Right cardiac atrium (tissue), 5 donors: ENCODE measurements at regions not wholly inside any gene's neighbourhood (a gene's known extent, or its start where the extent isn't known, plus 50 kb on each side); places are given as distances from the start of the nearest gene placed in this dataset.
"Not testable (repeated sequence)": the region's sequence is repeated elsewhere in the genome, so short reads cannot be mapped to it uniquely, and the experiment has no call there.

Experiments used
- ATAC-seq, 2 donors: fragments of 200-7000 bp; cut with Tn5 transposase; one replicate each; pipeline versions ENCODE4 v1.8.0 to v1.9.1; 2020; ENCODE audit warnings: moderate library complexity in 2 of 2, mild to moderate bottlenecking in 1 of 2
- DNase-seq, 3 donors: peaks; one replicate each; pipeline ENCODE4 v3.0.0-alpha.2; 2020
- H3K27ac ChIP-seq: one replicate; pipeline ENCODE4 v1.5.1; 2013; ENCODE audit warnings: mild to moderate bottlenecking, low read length, control low read depth, moderate library complexity
- H3K27me3 ChIP-seq: one replicate; pipeline ENCODE4 v1.6.1; 2013; ENCODE audit not compliant: control insufficient read depth, insufficient read depth
- H3K4me1 ChIP-seq: one replicate; pipeline ENCODE4 v1.6.1; 2013; ENCODE audit warnings: low read length; ENCODE audit not compliant: control insufficient read depth, insufficient read depth
- H3K4me3 ChIP-seq: one replicate; pipeline ENCODE4 v1.5.1; 2013; ENCODE audit warnings: low read length, control low read depth
- H3K9me3 ChIP-seq: one replicate; pipeline ENCODE4 v1.6.1; 2013; ENCODE audit warnings: low read length; ENCODE audit not compliant: control insufficient read depth
- WGBS: extraction: QIAGEN DNeasy Blood & Tissue Kit; methylation state at CpG from one replicate; pipeline ENCODE4 v1.1.7; 2013; 5-methylcytosine and 5-hydroxymethylcytosine counted together
- intact Hi-C, 4 donors: fragments of 100-400 bp; cut with DNase I; formaldehyde crosslinking; loops; one replicate each; pipeline versions ENCODE4 v1.11.0 to v1.14.0; 2022 to 2023
- donor health status: healthy with polysubstance abuse.
- donor health status: DM: no; HTN: yes; CAD: no.
- donor health status: DM: no; HTN: no; CAD: no.
- donor health status: DM: no; HTN: yes; CAD: no; lungs with severe emphysema.
- donor health status: DM: yes; HTN: yes; CAD: no.

DNA sequence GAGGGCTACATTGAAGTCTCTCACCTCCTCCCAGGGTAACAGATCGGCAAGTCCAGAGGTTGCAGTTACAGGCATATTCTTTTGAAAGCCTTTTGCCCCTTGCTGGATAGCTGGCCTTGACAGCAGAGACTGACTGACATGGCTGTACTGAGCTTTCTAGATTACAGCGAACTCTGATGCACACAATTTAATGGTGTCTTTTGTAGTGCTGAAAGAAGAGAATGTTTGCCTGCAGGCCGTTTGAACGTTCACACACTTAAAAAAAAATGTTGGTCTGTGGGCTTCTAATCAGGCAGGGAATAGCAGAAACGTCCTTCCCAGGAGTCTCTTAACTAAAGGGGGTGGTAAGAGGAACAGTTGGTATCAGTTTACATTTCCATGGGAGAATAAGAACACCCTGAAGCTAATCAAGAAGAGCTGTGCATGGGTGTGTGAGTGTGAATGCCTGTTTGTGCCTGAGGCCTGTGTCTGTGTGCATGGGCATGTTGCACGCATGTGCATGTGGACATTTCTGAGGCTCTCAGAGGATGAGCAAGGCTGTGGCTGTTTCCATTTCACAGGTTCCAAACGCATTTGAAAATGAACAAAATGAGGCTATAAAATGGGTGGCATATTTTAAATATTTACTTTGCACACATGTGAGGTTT is 213.9 kb upstream of the SSTR4 start:
- Histone ChIP-seq H3K4me1 (no peaks in the 10 kb centered on the region), H3K27me3 (no peaks in the 10 kb centered on the region), H3K9me3 (no peaks in the 10 kb centered on the region), H3K4me3 (no peak overlapping the region), H3K27ac (no peak overlapping the region)
- WGBS: 65% methylated on average over 7 of the region's 7 CpGs
- ATAC-seq (no peak), DNase-seq (no peak)
- intact Hi-C loops: no loop called here

DNA sequence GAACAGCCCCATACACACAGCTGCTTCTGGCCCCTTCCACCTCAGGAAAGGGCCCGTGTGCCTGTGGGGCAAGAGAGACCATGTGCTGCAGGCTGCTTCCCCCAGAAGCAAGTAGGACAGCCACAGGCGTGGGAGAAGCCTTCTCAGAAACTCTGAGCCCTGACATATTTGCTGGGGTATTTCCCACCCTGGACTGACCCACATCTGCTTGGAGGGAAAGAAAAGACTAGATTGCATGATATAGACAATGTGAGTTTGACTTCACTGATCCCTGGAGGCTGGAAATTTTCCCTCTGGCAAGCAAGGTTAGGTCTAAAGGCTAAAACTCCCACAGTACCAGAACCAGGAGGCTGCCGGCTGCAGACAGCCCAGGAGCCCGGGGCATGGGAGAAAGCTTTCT is 213.3 kb upstream of the SSTR4 start:
- no peaks in the 10 kb centered on the region for H3K4me1 ChIP-seq
- 72% methylated on average over 4 of the region's 4 CpGs for WGBS
- ATAC-seq: no peak
- no peak overlapping the region for H3K27ac ChIP-seq
- intact Hi-C loops: no loop called here
- no peaks in the 10 kb centered on the region for H3K27me3 ChIP-seq
- no peak overlapping the region for H3K4me3 ChIP-seq
- DNase-seq: no peak
- H3K9me3 ChIP-seq: no peaks in the 10 kb centered on the region

DNA sequence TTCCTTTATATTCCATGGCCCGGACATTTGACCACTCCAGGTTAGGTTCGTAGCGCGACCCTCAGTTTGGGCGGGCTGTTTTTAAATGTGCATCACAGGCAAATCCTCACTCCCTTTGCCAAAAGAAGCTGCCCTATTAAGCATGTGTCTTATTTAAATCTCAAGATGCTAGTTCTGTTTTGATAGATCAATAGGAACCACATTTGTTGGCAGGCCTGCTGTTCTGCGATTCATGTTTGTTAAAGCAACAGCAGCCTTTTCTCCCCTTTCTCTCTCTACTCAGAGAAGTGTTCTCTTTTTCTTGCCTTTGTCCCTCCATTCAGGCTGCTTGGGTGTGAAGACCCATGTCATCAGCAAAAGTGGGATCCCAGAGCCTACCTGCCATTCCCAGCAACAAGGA is 212.0 kb upstream of the SSTR4 start:
- ATAC-seq: no peak
- H3K27me3 ChIP-seq: no peaks in the 10 kb centered on the region
- H3K27ac ChIP-seq: no peak overlapping the region
- WGBS: 94% methylated on average over 6 of the region's 6 CpGs
- no peak for DNase-seq
- no peak overlapping the region for H3K4me3 ChIP-seq
- H3K9me3 ChIP-seq: no peaks in the 10 kb centered on the region
- H3K4me1 ChIP-seq: no peaks in the 10 kb centered on the region
- intact Hi-C loops: no loop called here

DNA sequence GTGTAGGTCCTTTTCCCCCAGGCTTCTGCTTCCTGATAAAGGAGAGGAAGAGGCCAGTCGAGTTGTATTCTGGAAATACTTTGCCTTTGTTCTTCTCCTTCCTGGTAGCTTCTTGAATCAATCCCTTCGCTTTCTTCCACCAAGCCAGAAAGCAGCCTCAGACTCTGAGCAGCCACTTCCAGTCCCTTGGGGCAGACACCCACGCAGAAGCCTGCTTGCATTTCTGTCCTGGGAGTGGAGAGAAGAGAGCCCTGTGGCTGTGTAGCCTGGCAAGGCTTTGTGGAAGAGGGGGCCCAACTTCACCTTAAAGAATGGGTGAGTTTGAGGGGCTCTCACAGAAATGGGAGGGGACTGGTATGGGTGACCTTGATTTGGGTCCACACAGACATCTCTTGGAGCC is 211.0 kb upstream of the SSTR4 start:
- no peak for DNase-seq
- H3K9me3 ChIP-seq: no peaks in the 10 kb centered on the region
- no peak for ATAC-seq
- H3K27me3 ChIP-seq: no peaks in the 10 kb centered on the region
- intact Hi-C loops: no loop called here
- 65% methylated on average over 3 of the region's 3 CpGs for WGBS
- H3K4me1 ChIP-seq: no peaks in the 10 kb centered on the region
- H3K27ac ChIP-seq: no peak overlapping the region
- no peak overlapping the region for H3K4me3 ChIP-seq

DNA sequence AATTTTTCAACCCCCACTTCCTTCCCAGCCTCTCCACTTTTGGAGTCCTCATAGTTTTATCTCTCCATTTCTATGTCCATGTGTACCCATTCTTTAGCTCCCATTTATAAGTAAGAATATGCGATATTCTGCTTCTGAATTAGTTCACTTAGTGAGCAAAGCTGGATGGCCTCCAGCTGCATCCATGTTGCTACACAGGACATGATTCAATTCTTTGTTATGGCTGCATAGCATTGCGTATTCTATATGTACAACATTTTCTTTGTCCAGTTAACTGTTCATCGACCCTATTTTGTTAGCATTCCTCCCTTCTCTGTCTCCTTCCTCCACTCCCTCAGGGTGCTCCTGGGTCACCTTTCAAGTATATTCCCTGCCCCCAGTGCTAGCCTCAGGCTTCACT is 210.0 kb upstream of the SSTR4 start:
- no peak for DNase-seq
- Histone ChIP-seq H3K4me1 (no peaks in the 10 kb centered on the region), H3K27ac (no peak overlapping the region), H3K27me3 (no peaks in the 10 kb centered on the region), H3K4me3 (no peak overlapping the region), H3K9me3 (no peaks in the 10 kb centered on the region)
- intact Hi-C loops: no loop called here
- 88% methylated on average over 3 of the region's 3 CpGs for WGBS
- no peak for ATAC-seq

DNA sequence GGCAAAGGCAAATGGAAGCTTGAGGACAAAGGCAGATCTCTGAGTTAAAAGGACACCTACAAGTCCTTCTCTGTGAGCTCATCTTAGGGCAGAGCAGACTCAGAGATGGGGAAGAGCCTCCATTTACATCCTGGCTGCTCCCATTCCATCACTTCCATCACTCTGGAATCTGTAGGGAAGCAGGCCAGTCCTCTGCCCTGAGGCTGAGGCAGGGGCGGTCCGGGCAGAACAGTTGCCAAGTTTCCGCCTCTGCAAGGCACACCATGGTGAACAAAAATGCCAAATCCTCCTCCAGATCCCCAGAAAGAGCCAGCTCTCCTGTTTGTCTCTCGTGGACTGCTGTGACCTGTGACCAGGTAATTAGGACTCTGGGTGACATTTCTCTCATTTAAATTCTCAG is 209.6 kb upstream of the SSTR4 start:
- no peak for ATAC-seq
- no peak for DNase-seq
- no peaks in the 10 kb centered on the region for H3K4me1 ChIP-seq
- H3K9me3 ChIP-seq: no peaks in the 10 kb centered on the region
- H3K27ac ChIP-seq: no peak overlapping the region
- no peaks in the 10 kb centered on the region for H3K27me3 ChIP-seq
- H3K4me3 ChIP-seq: no peak overlapping the region
- 75% methylated on average over 4 of the region's 4 CpGs for WGBS
- intact Hi-C loops: no loop called here

DNA sequence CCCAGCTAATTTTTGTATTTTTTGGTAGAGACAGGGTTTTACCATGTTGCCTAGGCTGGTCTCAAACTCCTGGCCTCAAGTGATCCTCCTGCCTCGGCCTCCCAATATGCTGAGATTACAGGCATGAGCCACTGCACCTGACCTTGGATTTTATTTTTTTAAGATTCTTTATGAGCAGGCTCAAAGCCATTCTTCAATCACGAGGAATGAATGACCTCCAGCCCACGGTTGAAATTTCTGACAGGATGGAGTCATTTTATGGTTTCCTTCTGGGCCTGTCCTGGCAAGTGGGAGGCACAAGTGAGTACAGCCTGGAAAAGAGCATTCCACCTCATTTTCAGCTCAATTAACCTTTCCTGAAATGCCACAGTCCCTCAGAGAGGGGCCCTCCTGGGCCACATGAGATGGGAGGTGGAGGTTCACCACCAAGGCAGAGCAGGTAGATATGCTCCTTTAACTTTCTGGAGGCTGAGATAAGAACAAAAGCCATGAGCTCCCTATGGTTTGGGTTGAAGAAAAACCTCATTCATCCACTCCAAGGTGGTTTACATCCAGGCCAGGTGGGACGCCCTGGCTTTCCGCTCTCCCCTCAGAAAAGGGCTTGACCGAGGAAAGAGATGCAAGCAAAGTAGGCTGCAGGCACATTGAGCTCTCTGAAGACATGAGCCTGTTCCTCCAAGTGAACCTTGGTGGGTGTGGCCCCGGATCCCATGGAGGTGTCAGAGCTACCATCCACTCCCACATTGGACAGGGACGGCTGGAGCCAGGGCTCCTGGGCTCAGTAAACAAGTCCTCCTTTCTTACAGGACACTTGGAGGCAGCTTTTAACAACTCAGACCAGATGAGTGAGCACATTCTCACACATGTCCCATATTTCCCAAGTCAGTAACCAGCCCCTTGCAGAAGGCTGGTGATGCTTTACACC is 208.5 kb upstream of the SSTR4 start:
- intact Hi-C loops: no loop called here
- Histone ChIP-seq H3K27me3 (no peaks in the 10 kb centered on the region), H3K27ac (no peak overlapping the region), H3K4me3 (no peak overlapping the region), H3K4me1 (no peaks in the 10 kb centered on the region), H3K9me3 (no peaks in the 10 kb centered on the region)
- ATAC-seq (no peak), DNase-seq (no peak)
- WGBS: 85% methylated on average over 8 of the region's 8 CpGs

DNA sequence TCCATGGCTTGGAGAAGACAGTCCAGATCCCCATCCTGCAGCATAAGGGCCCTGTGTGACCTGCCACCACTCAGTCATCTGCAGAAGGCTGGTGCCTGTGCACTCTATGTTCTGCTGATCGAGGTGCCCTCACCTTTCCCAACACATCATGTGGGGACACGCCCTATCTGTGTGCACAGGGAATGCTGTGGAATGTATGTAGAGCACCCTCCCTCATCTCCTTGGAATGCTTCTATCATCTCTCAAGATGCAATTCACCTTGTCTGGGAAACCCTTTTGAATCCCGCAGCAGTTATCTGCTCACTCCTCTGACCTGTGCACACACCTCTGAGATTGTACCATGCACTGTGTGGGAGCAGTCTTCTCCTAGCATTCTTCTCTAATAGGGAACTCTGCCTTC is 207.2 kb upstream of the SSTR4 start:
- DNase-seq (no peak), ATAC-seq (no peak)
- intact Hi-C loops: no loop called here
- no peaks in the 10 kb centered on the region for H3K9me3 ChIP-seq
- no peak overlapping the region for H3K4me3 ChIP-seq
- H3K4me1 ChIP-seq: no peaks in the 10 kb centered on the region
- 85% methylated on average over 3 of the region's 3 CpGs for WGBS
- no peak overlapping the region for H3K27ac ChIP-seq
- no peaks in the 10 kb centered on the region for H3K27me3 ChIP-seq

DNA sequence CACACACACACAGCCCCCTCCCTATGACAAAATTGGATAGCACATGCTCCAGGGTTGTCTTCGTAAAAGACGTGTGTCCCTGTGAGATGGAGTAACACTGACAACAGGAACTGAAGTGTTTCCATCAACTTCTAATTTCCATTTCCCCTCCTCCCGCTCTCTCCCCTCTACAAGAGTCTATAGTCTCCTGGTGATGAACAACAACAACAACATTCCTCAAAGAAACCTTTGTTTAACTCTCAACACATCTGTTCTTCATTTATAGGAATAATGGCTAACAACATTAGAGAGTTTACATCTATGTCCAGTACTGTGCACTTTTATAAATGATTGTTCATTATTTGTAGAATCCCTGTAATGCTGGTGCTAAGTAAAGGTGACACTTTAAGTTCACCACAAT is 205.8 kb upstream of the SSTR4 start:
- intact Hi-C loops: no loop called here
- H3K27me3 ChIP-seq: no peaks in the 10 kb centered on the region
- H3K9me3 ChIP-seq: no peaks in the 10 kb centered on the region
- no peak for DNase-seq
- no peak overlapping the region for H3K4me3 ChIP-seq
- no peak for ATAC-seq
- 72% methylated on average over 3 of the region's 3 CpGs for WGBS
- H3K4me1 ChIP-seq: no peaks in the 10 kb centered on the region
- no peak overlapping the region for H3K27ac ChIP-seq

DNA sequence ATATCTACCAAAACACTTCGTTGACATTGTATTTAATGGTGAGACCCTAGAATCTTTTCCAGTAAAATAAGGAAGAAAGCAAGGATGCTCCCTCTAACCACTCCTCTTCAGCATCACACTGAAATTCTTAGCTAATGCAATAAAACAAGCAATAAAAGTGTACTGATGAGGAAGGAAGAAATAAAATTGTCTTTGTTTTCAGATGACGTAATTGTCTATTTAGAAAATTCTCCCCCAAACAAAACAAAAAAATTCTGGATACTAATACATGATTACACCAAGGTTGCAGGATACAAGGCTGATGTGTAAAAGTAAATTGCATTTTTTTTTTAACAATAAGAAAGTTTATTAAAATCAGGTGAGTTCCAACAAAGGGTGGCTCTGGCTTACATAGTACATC is 205.0 kb upstream of the SSTR4 start:
- Histone ChIP-seq H3K9me3 (no peaks in the 10 kb centered on the region), H3K27me3 (no peaks in the 10 kb centered on the region), H3K4me1 (no peaks in the 10 kb centered on the region), H3K4me3 (no peak overlapping the region), H3K27ac (no peak overlapping the region)
- 60% methylated on average over 2 of the region's 2 CpGs for WGBS
- no peak for ATAC-seq
- intact Hi-C loops: loop anchor here in 1 of 4 donors (5.0 kb wide), 1 partner anchor 112 kb away; no protein-coding TSS in a partner anchor
- no peak for DNase-seq

DNA sequence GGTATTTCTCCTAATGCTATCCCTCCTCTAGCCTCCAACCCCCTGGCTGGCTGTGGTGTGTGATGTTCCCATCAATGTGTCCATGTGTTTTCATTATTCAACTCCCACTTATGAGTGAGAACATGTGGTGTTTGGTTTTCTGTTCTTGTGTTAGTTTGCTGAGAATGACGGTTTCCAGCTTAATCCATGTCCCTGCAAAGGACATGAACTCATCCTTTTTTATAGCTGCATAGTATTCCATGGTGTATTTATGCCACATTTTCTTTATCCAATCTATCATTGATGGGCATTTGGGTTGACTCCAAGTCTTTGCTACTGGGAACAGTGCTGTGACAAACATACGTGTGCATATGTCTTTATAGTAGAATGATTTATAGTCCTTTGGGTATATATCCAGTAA is 204.4 kb upstream of the SSTR4 start:
- intact Hi-C loops: loop anchor here in 1 of 4 donors (5.0 kb wide), 1 partner anchor 112 kb away; no protein-coding TSS in a partner anchor
- not testable (repeated sequence) for H3K27me3 ChIP-seq, H3K4me3 ChIP-seq, H3K9me3 ChIP-seq, H3K4me1 ChIP-seq, ATAC-seq, DNase-seq, H3K27ac ChIP-seq
- 76% methylated on average over 2 of the region's 2 CpGs for WGBS
